Heart left ventricle (tissue), 16 donors: ENCODE measurements at regions not wholly inside any gene's neighbourhood (a gene's known extent, or its start where the extent isn't known, plus 50 kb on each side); places are given as distances from the start of the nearest gene placed in this dataset.

Experiments used
- ATAC-seq, 4 donors: fragments of 200-7000 bp; cut with Tn5 transposase; one replicate each; pipeline ENCODE4 v1.9.1; 2020 to 2022; ENCODE audit warnings: moderate library complexity in 4 of 4, mild to moderate bottlenecking in 3 of 4, moderate number of reproducible peaks in 1 of 4
- DNase-seq, 5 donors: peaks; one replicate each; pipeline ENCODE4 v3.0.0-alpha.2; 2020
- H3K27ac ChIP-seq, 12 donors: fragments of 200-600 bp; sonication (generic) in 4 of 12; one replicate each; pipeline versions ENCODE4 v1.5.0 to v1.8.0; 2016 to 2022; ENCODE audit warnings: mild to moderate bottlenecking in 2 of 12
- H3K27me3 ChIP-seq, 9 donors: fragments of 200-600 bp; sonication (generic) in 2 of 9; one replicate each; pipeline versions ENCODE4 v1.5.1 to v1.8.0; 2016 to 2022; ENCODE audit warnings: mild to moderate bottlenecking in 3 of 9
- H3K36me3 ChIP-seq, 9 donors: fragments of 200-600 bp; sonication (generic) in 2 of 9; one replicate each; pipeline versions ENCODE4 v1.5.0 to v1.8.0; 2018 to 2022; ENCODE audit warnings: mild to moderate bottlenecking in 2 of 9
- H3K4me1 ChIP-seq, 12 donors: fragments of 200-600 bp; sonication (generic) in 4 of 12; one replicate each; pipeline versions ENCODE4 v1.5.0 to v1.8.0; 2016 to 2022; ENCODE audit warnings: mild to moderate bottlenecking in 3 of 12
- H3K4me3 ChIP-seq, 12 donors: fragments of 200-600 bp; sonication (generic) in 4 of 12; one replicate each; pipeline versions ENCODE4 v1.5.0 to v1.8.0; 2017 to 2022; ENCODE audit warnings: mild to moderate bottlenecking in 9 of 12, moderate library complexity in 4 of 12
- H3K9me3 ChIP-seq, 12 donors: fragments of 200-600 bp; sonication (generic) in 4 of 12; one replicate each; pipeline versions ENCODE4 v1.5.0 to v1.8.0; 2016 to 2022; ENCODE audit warnings: mild to moderate bottlenecking in 1 of 12
- POLR2A ChIP-seq, 2 donors: fragments of 450-650 bp; IDR thresholded peaks; one replicate each; pipeline ENCODE4 v1.6.1; 2017; ENCODE audit warnings: antibody characterized with exemption in 2 of 2, mild to moderate bottlenecking in 2 of 2, moderate library complexity in 2 of 2
- WGBS, 4 donors: extraction: QIAGEN DNeasy Blood & Tissue Kit in 2 of 4; methylation state at CpG; one replicate each; pipeline versions ENCODE4 v1.1.5 to v1.1.7; 2013 to 2018; 5-methylcytosine and 5-hydroxymethylcytosine counted together
- intact Hi-C, 10 donors: fragments of 100-400 bp; cut with DNase I; formaldehyde crosslinking; loops; one replicate each; pipeline versions ENCODE4 v1.11.1 to v1.14.2; 2022
- TF ChIP-seq, protein P1 (sequence below), 12 donors: fragments of 200-600 bp; sonication (generic) in 4 of 12; IDR thresholded peaks; one replicate each; pipeline versions ENCODE4 v1.5.0 to v1.8.0; 2018 to 2022; ENCODE audit warnings: antibody characterized with exemption in 12 of 12, mild to moderate bottlenecking in 5 of 12
- donor health status: ischemic (EF 13 %, LVEDD 7.1; RV severe dilation, severe dysfunction).
- donor health status: healthy with polysubstance abuse.
- donor health status: DM: no; HTN: yes; CAD: no.
- donor health status: DM: no; HTN: no; CAD: no.
- donor health status: ischemic (EF 25% LVEDD 6.9; RV normal size, moderate dysfunction).
- donor health status: ischemic (EF 25% LVEDD 5.7; RV mildly dilated, moderate dysfunction).
- donor health status: healthy.
- donor health status: DM: yes; HTN: yes; CAD: no.
- donor health status: ischemic (EF 35%, LVEDD 5.7; RV mildly dilated, moderate dysfunction).
- donor health status: nonischemic (EF 11% LVEDD 7.7; RV severe dilation, severe dysfunction).
- donor health status: DM: yes; HTN: yes; CAD: no.
- donor health status: PGD.
- donor health status: ischemic (EF 29% LVEDD 5.4; RV normal size, mild dysfunction).
- donor health status: nonischemic (EF 23%, LVEDD 6.1; RV moderate dilation, normal function).

DNA sequence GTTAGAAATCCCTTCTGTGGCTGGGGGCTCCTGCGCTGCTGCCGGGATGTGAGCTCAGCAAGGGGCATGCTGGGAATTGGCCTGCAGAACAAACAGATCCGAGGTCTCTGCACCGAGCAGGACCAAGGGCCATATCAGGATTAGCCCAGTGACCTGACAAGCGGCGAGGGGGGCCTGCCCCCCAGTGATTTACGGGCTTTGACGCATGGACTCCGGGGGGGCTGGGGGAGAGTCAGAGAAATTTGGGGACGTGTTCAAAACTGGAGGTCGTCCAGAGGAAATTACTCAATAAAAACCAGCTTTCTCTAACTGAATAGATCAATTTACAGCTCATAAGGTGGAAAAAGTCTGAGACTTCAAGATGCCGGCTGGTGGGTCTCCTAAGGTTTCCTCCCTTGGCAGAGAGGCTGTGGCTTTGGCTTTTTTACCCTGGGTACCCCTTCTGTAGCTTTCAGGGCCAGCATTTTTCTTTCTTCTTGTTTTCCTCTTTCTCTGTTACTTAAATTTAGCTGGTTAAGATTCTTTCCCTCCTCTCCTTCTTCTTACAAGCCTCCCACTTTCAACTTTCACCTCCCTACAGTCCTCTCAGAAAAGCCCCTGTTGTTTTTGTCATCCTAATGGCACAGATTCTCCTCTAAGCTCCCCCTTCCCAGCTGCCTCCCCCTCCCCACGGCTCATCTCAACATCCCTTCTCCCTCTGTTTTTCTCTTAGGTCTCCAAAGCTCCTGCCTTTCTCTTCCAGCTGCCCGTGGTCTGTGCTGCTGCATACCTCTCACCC lies 551.0 kb downstream of the CCDC171 start:
- intact Hi-C loops: no loop called here
- H3K4me3 ChIP-seq: no peak overlapping the region
- 52 to 58% (median 56%) methylated on average over 14 of the region's 14 CpGs for WGBS, 4 donors
- H3K4me1 ChIP-seq: peaks cover 0 to 16% (median 0%) of the 10 kb centered on the region in 12 donors
- peak in 2 of 5 donors; percentile 42 to 56 for DNase-seq
- no peak for TF ChIP-seq POLR2A (IDR thresholded peaks at IDR 0.05)
- H3K9me3 ChIP-seq: peaks cover 0 to 4% (median 0%) of the 10 kb centered on the region in 12 donors
- no peaks in the 10 kb centered on the region for H3K27me3 ChIP-seq
- no peak for ATAC-seq
- no peak overlapping the region for H3K27ac ChIP-seq
- no peaks in the 10 kb centered on the region for H3K36me3 ChIP-seq

DNA sequence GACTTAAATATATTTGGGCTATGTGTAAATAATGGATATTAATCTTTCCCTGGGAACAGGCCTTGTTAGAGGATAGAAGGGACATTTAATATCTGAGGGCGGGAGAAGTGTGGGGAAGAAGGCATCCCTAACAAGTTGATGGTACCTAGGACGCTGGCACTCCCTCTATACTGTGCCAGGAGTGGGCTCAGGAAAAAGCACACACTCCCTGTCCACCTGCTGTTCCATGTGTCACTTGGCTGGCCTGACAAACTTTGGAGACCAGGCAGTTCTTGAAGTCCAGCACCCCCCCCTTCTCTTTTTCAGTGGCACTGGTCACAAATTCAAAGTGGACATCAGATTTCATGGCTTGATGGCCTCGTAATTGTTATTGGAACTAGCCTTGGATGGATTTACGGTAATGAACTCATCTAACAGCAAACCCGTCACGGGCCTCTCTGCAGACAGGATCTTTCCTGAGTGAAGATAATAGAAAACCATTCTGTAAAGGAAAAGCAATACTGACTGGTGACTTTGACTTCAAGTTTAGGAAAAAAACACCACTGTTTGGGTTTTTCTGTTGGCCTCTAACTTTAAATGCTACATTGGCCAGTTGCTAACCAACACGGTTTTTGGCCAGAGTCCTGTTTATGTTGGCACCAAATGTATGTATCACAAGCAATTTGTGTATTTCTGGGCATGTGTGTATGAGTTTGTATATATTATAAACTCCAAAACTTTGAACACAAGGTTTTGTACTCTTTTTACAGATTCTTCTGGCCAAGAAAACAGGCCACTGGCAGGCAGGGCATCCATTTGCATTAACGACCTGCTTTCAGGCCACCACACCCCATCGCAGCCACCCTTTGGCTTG lies 552.6 kb downstream of the CCDC171 start:
- ATAC-seq: no peak
- DNase-seq: no peak
- TF ChIP-seq, protein P1, sequence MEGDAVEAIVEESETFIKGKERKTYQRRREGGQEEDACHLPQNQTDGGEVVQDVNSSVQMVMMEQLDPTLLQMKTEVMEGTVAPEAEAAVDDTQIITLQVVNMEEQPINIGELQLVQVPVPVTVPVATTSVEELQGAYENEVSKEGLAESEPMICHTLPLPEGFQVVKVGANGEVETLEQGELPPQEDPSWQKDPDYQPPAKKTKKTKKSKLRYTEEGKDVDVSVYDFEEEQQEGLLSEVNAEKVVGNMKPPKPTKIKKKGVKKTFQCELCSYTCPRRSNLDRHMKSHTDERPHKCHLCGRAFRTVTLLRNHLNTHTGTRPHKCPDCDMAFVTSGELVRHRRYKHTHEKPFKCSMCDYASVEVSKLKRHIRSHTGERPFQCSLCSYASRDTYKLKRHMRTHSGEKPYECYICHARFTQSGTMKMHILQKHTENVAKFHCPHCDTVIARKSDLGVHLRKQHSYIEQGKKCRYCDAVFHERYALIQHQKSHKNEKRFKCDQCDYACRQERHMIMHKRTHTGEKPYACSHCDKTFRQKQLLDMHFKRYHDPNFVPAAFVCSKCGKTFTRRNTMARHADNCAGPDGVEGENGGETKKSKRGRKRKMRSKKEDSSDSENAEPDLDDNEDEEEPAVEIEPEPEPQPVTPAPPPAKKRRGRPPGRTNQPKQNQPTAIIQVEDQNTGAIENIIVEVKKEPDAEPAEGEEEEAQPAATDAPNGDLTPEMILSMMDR (IDR thresholded peaks at IDR 0.05): no peak
- no peak for TF ChIP-seq POLR2A (IDR thresholded peaks at IDR 0.05)
- Histone ChIP-seq H3K9me3 (peaks cover 0 to 4% (median 0%) of the 10 kb centered on the region in 12 donors), H3K4me1 (peaks cover 0 to 10% (median 0%) of the 10 kb centered on the region in 12 donors), H3K27me3 (no peaks in the 10 kb centered on the region), H3K36me3 (no peaks in the 10 kb centered on the region), H3K4me3 (no peak overlapping the region), H3K27ac (no peak overlapping the region)
- WGBS, 4 donors: 72 to 82% (median 81%) methylated on average over 9 of the region's 9 CpGs
- intact Hi-C loops: no loop called here

DNA sequence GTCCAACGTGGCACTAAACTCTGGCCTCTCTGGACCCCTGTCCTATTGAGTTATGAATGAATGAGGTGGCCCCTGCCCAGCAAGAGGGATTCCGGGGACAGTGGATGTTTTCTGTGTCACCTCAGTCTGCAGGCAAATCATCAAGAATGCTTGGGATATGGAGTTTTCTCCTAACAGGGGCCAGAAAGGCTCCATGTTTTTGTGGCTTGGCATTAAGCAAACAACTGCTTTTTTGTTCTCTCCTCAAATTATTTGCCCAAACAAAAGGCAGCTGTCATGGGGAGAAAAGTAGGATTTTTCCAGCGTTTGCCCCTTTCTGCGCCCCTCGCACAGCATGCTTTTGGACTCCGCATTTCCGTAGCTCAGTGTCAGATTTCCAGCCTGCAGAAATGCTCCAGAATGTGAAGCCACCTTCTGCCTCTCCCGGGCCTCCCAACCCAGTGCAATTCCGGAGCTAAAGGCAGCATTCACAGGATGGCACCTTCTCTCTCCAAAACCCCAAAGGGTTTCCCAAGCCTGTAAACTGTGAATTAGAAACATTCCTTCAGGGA lies 553.3 kb downstream of the CCDC171 start:
- DNase-seq: no peak
- no peak for ATAC-seq
- WGBS, 4 donors: 71 to 75% (median 74%) methylated on average over 9 of the region's 9 CpGs
- no peaks in the 10 kb centered on the region for H3K27me3 ChIP-seq
- peaks cover 0 to 4% (median 0%) of the 10 kb centered on the region in 12 donors for H3K9me3 ChIP-seq
- H3K36me3 ChIP-seq: no peaks in the 10 kb centered on the region
- no peak overlapping the region for H3K4me3 ChIP-seq
- intact Hi-C loops: no loop called here
- H3K4me1 ChIP-seq: peaks cover 0 to 7% (median 0%) of the 10 kb centered on the region in 12 donors
- H3K27ac ChIP-seq: no peak overlapping the region
- TF ChIP-seq, protein P1 (IDR thresholded peaks at IDR 0.05): no peak
- no peak for TF ChIP-seq POLR2A (IDR thresholded peaks at IDR 0.05)

DNA sequence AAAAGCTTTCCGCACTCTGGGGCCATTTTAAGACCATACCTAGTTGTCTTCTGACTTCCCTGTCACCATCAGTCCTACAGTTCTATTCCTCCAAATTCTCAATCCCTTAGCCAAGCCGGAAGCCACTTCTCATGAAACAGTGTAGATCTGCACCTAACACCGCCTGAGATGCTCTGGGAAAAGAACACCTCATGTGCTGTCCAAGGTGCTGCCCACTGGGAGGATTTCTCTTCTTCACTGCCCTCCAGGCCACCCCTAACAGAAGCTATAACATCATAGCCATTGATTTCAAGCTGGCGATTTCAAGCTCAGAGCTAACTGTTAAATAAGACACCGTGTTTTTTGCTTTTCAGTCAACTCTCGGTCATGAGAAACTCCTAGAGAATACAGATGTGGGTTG lies 559.3 kb downstream of the CCDC171 start:
- DNase-seq: no peak
- H3K9me3 ChIP-seq: no peaks in the 10 kb centered on the region
- H3K4me1 ChIP-seq: no peaks in the 10 kb centered on the region
- ATAC-seq: no peak
- TF ChIP-seq POLR2A (IDR thresholded peaks at IDR 0.05): no peak
- no peaks in the 10 kb centered on the region for H3K27me3 ChIP-seq
- H3K4me3 ChIP-seq: no peak overlapping the region
- intact Hi-C loops: no loop called here
- no peaks in the 10 kb centered on the region for H3K36me3 ChIP-seq
- WGBS, 4 donors: 80 to 89% (median 84%) methylated on average over 6 of the region's 6 CpGs
- no peak overlapping the region for H3K27ac ChIP-seq

DNA sequence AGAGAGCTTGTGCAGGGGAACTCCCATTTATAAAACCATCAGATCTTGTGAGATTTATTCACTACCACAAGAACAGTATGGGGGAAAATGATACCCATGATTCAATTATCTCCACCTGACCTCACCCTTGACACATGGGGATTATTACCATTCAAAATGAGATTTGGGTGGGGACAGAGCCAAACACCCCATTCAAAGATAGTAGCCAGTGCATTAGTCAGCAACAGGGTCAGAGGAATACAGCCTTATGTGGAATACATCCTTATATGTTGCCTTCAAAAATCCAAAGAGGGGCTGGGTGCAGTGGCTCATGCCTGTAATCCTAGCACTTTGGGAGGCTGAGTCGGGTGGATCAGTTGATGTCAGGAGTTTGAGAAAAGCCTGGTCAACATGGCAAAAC lies 563.2 kb downstream of the CCDC171 start:
- Histone ChIP-seq H3K9me3 (no peaks in the 10 kb centered on the region), H3K36me3 (no peaks in the 10 kb centered on the region), H3K27ac (no peak overlapping the region), H3K4me1 (no peaks in the 10 kb centered on the region), H3K4me3 (no peak overlapping the region), H3K27me3 (no peaks in the 10 kb centered on the region)
- TF ChIP-seq, protein P1 (IDR thresholded peaks at IDR 0.05): no peak
- TF ChIP-seq POLR2A (IDR thresholded peaks at IDR 0.05): no peak
- DNase-seq (no peak), ATAC-seq (no peak)
- intact Hi-C loops: no loop called here
- WGBS, 4 donors: 82 to 100% (median 91%) methylated on average over 1 of the region's 1 CpG
